Heart left ventricle (tissue), 13 donors: ENCODE measurements at regions not wholly inside any gene's neighbourhood (a gene's known extent, or its start where the extent isn't known, plus 50 kb on each side); places are given as distances from the start of the nearest gene placed in this dataset.
"Not testable (repeated sequence)": the region's sequence is repeated elsewhere in the genome, so short reads cannot be mapped to it uniquely, and the experiment has no call there.

Experiments
- POLR2A ChIP-seq, 2 donors: fragments of 450-650 bp; IDR thresholded peaks; one replicate each; pipeline ENCODE4 v1.6.1; 2017; ENCODE audit warnings: antibody characterized with exemption in 2 of 2, mild to moderate bottlenecking in 2 of 2, moderate library complexity in 2 of 2
- TF ChIP-seq, protein P1 (sequence below), 12 donors: fragments of 200-600 bp; sonication (generic) in 4 of 12; IDR thresholded peaks; one replicate each; pipeline versions ENCODE4 v1.5.0 to v1.8.0; 2018 to 2022; ENCODE audit warnings: antibody characterized with exemption in 12 of 12, mild to moderate bottlenecking in 5 of 12
- donor health status: ischemic (EF 13 %, LVEDD 7.1; RV severe dilation, severe dysfunction).
- donor health status: DM: no; HTN: yes; CAD: no.
- donor health status: DM: no; HTN: no; CAD: no.
- donor health status: ischemic (EF 25% LVEDD 6.9; RV normal size, moderate dysfunction).
- donor health status: ischemic (EF 25% LVEDD 5.7; RV mildly dilated, moderate dysfunction).
- donor health status: ischemic (EF 35%, LVEDD 5.7; RV mildly dilated, moderate dysfunction).
- donor health status: nonischemic (EF 11% LVEDD 7.7; RV severe dilation, severe dysfunction).
- donor health status: DM: yes; HTN: yes; CAD: no.
- donor health status: PGD.
- donor health status: ischemic (EF 29% LVEDD 5.4; RV normal size, mild dysfunction).
- donor health status: nonischemic (EF 23%, LVEDD 6.1; RV moderate dilation, normal function).

DNA sequence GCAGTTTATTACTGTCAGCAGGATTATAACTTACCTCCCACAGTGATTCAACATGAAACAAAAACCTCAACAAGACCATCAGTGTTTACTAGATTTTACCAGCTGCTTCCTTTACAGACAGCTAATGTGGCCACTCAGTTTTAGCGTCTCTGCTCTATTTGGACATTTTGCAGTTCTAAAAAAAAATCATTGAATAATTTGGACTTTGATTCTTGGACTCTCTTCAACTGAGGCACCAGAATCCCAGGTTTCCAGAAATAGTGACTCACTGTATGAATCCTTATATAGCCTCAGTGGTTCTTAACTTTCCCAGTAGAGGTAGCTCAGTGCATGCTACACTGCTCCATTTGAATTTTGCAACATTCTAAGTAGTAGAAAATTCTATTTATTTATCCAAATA is 317.4 kb upstream of the PLGLB1 start:
- TF ChIP-seq, protein P1, sequence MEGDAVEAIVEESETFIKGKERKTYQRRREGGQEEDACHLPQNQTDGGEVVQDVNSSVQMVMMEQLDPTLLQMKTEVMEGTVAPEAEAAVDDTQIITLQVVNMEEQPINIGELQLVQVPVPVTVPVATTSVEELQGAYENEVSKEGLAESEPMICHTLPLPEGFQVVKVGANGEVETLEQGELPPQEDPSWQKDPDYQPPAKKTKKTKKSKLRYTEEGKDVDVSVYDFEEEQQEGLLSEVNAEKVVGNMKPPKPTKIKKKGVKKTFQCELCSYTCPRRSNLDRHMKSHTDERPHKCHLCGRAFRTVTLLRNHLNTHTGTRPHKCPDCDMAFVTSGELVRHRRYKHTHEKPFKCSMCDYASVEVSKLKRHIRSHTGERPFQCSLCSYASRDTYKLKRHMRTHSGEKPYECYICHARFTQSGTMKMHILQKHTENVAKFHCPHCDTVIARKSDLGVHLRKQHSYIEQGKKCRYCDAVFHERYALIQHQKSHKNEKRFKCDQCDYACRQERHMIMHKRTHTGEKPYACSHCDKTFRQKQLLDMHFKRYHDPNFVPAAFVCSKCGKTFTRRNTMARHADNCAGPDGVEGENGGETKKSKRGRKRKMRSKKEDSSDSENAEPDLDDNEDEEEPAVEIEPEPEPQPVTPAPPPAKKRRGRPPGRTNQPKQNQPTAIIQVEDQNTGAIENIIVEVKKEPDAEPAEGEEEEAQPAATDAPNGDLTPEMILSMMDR (IDR thresholded peaks at IDR 0.05): not testable (repeated sequence)
- TF ChIP-seq POLR2A (IDR thresholded peaks at IDR 0.05): not testable (repeated sequence)
